GM19467 (cell line): ENCODE measurements at regions not wholly inside any gene's neighbourhood (a gene's known extent, or its start where the extent isn't known, plus 50 kb on each side); places are given as distances from the start of the nearest gene placed in this dataset.

ENCODE experiments used
- ATAC-seq: cut with Tn5 transposase; IDR thresholded peaks from one replicate; pipeline ENCODE4 v1.9.1; 2021; ENCODE audit warnings: mild to moderate bottlenecking, moderate library complexity; ENCODE audit not compliant: unreplicated experiment

DNA sequence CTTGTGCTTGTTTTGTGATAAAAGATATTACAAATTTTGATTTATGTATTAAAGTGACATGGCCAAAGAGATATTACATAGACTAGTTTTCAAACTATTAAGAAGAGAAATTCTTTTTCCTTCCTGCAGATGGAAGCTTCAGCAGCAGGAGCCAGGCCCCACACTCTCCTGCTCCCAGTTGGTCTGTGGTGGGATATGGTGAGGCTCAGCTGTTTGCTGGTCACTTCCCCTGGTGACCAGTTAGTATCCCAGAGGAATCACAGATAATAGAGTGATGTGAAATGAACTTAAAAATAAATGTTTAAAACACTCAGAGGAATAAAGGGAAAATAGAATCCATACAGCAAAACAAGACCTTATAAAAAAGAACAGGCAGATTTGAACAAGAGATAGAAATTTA, 154.7 kb downstream of the KTN1 start:
- ATAC-seq, result no peak

DNA sequence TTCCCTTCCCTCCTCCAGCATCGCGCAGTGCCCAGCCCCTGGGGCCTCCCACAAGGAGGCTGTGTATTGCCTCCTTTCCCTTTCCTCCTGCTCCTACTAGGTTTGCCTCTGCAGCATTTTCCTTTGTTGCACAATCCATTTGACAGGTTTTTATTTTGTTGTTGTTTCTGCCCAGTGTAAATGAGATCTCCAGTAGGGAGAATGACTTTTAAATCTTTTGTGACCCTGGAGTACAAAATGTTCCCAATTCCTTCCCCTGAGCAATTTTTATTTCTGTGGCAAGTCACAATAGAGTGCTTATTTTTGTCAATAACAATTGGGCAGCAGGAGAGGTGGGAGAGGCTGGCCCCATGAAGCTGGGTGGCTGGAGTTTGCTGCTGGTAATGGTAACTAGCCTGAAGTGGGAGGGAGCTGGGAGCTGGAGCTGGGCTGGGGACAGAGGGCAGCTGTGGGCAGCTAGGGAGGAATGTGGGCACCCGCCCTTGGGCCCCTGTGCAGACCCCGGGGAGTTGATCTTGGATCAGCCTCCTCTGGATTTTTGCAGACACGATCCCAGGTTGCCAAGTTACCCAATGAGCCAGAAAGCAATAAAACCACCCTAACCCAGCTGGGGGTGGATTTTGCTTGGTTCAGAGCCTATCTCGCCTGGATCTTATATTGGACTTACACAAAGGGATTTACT, 160.1 kb downstream of the KTN1 start:
- no peak for ATAC-seq

DNA sequence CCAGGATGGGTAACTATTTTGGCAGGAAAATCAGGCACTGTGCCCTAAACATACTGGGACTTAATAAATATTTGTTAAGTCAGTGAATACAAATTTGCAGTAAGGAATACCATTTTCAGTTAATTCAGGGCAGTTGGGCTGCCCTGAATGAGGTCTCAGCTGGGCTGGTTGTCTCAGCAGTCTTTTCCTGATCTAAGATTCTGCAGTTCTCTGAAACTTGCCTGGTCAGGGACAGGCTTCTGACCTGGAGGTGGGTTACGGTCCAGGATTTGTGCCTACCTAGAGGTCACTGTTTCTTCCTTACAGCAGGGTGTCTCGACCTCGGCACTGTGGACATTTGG, 160.6 kb downstream of the KTN1 start:
- no peak for ATAC-seq

DNA sequence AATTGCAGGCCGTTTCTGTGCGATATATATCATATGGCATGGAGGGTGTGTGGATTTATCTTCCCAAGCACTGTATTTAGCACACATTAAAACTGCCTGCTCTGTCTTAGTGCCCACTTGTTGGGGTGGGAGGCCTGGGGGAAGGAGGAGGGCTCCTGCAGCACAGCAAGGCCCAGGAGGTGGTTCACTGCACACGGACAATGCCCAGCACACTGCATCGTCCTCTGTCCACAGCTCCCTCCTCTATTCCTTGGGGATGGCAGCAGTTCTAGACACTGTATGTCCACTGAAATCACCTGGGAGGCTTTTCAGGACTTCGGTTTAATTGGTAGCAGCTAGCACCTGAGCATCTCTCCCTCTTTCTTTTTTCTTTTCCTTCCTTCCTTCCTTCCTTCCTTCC, 161.2 kb downstream of the KTN1 start:
- no peak for ATAC-seq

GRCh38 chr14:55743551-55743950, 163.5 kb downstream of the KTN1 start:
- ATAC-seq, result no peak

DNA sequence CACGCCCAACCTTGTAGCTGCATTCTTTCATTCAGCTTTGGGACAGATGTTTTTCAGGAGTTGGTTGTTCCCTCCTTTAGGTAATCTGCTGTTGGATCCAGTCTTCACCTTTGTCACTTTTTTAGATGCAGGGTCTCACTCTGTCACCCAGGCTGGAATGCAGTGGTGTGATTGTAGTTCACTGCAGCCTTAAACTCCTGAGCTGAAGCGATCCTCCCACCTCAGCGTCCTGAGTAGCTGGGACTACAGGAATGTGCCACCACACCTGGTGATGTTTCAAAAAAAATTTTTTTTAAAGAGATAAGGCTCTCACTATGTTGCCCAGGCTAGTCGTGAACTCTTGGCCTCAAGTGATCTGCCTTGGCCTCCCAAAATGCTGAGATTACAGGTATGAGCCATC, 164.3 kb downstream of the KTN1 start:
- ATAC-seq, result no peak

- ATAC-seq, result no peak
These were observed 165.9 kb downstream of the KTN1 start for GRCh38 chr14:55745906-55746305.

DNA sequence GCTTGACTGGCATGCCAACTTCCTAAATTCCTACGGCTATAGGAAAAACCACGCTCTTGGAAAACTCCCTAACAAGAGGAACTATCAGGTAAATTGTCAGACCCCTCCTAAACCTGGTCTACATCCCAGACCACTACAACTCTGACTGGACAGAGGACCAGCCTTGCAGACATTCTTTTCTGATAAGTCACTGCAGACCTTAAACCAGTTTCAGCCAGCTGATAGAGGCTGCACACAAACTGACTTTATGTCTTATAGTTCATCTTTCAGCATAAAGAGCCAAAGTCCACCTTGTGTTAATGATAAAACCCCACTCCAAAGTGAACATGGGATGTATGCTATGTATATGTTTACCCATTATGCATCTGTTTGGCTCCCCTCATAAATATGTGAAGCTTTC, 166.6 kb downstream of the KTN1 start:
- ATAC-seq, result no peak

DNA sequence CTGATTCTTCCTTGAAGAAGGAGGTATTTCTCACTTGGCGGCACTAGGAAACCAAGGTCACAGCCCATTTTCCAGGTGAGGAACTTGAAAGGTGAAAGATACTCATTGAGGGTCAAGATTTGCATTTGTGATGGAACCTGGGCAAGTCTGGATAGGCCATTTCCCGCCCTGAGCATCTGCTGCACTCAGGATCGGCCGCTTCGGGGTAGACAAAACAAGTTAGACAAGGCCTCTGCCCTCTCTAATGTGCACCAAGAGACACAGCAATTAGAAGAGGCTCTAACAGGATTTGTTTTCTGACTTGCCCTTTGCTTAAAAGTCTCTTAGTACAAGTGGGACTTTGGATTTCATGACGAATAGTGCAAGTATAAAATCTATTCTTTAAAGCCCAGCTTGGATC, 167.2 kb downstream of the KTN1 start:
- no peak for ATAC-seq

GRCh38 chr14:55749201-55749812, 169.3 kb downstream of the KTN1 start:
- ATAC-seq, result no peak

DNA sequence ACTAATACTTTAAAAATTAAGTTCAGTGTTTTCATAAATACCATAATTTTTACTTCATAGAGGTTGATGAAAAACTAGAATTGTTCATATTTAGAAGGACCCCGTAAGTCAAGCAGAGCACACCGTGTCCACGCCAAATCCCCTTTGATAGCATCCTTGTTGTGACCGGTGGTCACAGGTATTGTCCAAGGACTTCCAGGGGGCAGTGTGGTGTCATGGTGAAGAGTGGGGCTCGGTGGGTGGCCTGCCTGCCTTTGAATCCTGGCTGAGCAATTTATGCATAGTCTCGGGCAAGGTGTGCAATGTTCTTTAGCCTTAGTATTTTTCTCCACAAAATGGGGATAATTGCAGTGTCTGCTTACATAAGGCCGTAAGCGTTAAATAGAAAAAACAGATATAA, 169.9 kb downstream of the KTN1 start:
- ATAC-seq, result no peak

DNA sequence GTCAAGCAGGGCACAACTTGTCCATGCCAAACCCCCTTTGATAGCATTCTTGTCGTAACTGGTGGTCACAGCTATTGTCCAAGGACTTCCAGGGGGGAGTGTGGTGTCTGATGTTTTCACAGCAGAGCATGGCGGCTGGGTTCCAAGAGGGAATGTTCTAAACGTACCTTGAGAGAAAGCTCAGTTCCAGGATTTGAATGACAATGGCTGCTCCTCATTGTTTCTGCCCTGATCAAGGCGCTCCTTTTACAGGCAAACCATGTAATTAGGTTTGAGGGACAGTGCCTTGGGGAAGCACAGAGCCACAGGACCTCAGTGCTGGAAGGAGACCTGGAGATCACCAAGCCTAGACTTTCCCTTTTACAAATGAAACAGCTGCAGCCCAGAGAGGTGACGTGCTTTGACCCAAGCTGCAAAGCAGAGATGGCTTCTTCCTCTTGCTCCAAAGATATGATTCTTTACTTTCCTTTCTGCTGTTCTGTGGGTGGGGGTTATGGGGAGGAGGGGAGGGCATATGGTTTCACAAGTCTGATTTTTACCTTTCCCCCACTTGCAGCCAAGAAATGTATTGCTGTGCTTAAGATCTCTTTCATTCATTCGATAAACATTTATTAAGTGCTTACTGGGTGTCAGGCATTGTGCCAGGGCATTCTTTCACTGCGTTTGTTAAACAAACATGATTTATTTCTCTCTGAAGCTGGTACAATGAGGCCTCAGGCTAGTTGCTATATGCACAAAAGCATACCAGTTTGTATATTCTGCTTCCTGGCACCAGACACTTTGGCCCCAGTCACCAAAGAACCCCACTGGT, 172.8 kb downstream of the KTN1 start:
- ATAC-seq, result no peak

GRCh38 chr14:55754471-55754870, 174.5 kb downstream of the KTN1 start:
- no peak for ATAC-seq

- no peak for ATAC-seq
These were observed 174.9 kb downstream of the KTN1 start for GRCh38 chr14:55754871-55755270.

GRCh38 chr14:55756078-55756477, 176.1 kb downstream of the KTN1 start:
- ATAC-seq, result no peak

- ATAC-seq, result no peak
These were observed 176.6 kb downstream of the KTN1 start for GRCh38 chr14:55756557-55756956.

DNA sequence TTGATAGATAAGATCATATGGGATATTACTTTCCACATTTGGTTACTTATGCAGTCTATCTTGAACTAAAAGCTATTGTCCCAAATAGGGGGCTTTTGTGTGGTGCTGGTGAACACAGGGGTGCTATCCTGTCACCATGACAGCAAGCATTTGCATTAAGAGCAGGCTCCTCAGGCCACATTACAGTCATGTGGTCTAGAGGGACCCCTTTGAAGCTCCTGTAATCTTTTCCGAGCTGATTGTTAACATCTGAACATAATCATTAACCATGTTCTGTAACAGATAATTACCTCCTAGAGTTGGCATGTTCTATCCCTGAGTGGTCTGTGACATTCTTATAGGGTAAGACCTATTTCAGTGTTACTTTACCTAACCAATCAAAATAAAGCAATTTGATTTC, 178.8 kb downstream of the KTN1 start:
- ATAC-seq, result no peak

GRCh38 chr14:55760789-55761566, 181.0 kb downstream of the KTN1 start:
- ATAC-seq, result no peak

GRCh38 chr14:55761651-55762050, 181.6 kb downstream of the KTN1 start:
- no peak for ATAC-seq

DNA sequence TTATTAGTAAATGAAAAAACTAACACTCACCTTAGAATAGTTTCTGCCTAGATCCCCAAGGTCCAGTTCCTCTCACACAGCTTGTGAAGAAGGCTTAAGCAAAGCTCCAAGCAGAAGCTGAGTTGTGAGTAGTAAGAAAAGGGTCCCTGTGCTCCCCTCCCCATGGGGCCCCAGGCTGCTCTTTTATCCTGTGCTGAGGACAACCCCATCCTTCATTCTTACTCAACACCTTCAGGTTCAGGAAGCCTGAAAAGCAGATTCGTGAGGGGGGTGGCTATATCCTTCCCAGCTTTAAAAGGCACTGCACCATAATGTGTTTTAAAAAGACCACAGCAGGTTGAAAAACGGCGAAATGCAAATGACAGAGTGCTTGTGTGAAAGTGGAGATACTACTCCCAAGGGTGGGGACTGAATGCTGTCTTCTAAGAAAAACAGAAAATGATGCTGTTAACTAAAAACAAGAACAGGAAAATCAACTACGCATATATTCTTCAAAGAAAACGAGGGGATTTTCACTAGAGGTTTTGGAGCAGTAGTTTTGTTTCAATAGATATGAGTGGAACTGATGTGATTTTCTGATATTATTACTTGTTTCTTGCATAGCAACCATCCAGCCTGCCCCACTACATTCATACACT, 182.7 kb downstream of the KTN1 start:
- no peak for ATAC-seq

- no peak for ATAC-seq
These were observed 184.8 kb downstream of the KTN1 start for GRCh38 chr14:55764784-55765183.
